Hematopoietic multipotent progenitor cell treated with erythropoietin and hydrocortisone succinate and interleukin-3 and kit ligand, for 4 days (in vitro differentiated cells): ENCODE measurements at regions not wholly inside any gene's neighbourhood (a gene's known extent, or its start where the extent isn't known, plus 50 kb on each side); places are given as distances from the start of the nearest gene placed in this dataset.
"Not testable (repeated sequence)": the region's sequence is repeated elsewhere in the genome, so short reads cannot be mapped to it uniquely, and the experiment has no call there.

Experiments used
- DNase-seq: peaks from one replicate; pipeline ENCODE4 v3.0.0-alpha.2; 2015

DNA sequence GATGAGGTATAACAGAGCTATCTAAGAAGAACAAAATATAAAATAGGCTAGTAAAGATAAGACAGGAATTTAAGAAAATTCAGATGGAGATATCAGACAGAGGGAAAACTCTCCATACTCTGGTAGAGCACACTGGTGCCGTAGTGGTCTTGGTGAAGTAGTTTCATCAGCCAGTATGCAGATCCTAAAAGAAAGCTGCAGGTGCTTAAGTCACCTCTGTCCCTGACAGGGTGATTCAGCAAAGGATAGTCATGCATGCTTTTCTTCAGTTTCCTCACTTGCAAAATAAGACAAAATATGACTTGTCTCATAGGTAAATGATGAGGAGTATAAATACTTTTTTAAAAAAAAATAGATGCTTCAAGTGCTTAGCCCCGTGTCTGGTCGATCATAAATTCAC lies 794.9 kb downstream of the TNS3 start:
- no peak for DNase-seq

DNA sequence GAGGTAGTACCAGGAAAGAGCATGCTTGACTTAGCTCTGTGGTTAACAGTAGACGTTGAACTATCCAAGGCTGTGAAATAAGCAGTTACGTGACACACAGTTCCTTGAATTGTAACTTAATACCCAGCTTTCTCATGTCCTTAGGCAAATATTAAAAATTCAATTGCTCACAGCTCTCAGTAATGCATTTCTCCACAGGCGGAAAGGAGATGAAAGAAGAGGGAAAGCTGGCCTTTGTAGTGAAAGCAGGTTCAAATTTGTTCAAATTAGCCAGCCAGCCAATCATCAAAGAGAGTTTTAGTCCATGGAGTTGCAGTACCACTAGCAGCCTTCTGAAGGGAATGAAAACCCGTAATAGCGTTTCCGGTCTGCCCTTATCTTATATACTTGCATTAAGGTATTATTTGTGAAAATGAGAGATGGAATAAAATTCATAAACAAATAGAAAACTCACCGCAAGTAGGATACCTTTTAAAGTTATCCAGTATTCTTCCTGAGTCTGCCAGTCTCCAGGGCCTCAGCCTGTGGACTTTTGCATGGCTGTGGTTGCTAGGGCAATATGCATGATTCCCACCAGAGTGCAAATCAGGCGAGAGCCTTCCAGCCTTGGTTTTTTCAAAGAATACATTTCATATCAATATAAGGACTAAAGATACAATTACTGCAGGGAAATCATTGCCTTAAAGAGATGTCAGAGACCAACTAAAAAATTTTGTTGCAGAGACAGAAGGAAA lies 795.5 kb downstream of the TNS3 start:
- DNase-seq, result no peak

DNA sequence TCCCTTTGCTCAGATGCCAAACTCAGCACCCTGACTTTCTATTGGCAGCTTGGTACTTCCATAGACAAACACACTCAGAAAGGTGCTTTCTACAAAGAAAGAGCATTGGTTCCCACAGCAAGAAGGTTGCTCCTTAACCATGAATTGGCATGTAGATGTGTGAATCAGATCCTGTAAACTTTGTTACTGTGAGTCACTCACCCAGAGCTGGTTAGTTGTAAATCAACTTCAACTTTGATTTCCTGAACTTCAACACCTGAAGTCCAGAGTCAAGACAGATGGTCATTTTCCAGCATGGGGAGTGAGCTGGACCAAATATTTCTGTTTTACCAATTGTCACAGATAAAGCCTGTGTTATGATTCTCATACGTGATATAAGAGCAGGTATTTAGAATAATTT lies 797.2 kb downstream of the TNS3 start:
- DNase-seq, result no peak

DNA sequence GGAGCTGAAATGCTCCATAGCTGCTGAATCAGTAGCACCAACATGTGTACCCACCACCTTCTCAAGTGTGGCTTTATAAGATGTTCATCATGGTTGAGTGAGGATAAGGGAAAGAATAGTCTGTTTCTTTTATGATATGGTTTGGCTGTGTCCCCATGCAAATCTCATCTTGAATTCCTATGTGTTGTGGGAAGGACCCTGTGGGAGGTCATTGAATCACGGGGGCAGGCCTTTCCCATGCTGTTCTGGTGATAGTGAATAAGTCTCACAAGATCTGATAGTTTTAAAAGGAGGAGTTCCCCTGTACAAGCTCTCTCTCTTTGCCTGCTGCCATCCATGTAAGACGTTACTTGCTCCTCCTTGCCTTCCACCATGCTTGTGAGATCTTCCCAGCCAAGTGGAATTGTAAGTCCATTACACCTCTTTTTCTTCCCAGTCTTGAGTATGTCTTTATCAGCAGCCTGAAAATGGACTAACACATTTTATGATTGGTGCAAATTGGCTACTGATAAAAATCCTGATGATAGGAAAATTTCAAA lies 799.9 kb downstream of the TNS3 start:
- no peak for DNase-seq

DNA sequence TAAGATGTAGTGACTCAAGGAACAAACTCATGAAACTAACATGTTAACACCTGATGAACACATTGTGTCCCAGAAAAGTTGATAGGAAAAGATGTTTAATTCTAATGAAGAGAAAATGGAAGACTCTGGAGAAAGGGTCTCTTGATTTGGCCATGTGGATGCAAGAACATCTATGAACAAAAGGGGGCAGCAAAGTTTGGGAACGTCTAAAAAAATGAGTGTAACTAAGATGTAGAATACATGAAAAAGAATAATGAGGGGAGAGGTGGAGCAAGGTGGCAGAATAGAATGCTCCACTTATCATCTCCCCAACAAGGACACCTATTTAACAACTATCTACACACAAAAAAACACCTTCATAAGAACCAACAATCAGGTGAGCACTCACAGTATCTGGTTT lies 805.1 kb downstream of the TNS3 start:
- peak; percentile 26 for DNase-seq

DNA sequence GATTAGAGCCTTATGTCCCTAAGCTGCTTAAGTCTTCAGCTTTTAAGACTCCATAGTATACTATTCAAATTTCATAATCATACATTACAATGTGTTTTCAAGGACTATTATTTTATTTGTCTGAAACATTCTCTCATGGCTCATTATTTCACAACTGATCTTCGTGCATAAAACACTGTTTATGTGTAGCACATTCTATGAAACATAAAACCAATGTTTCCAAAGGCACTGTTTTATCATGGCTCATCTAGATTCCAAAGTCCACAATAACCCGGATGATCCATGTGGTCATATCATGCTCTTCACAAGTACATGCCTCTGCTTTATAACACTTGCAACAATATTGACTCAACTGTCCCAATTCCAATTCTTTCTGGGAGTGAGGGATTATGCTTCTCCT lies 806.1 kb downstream of the TNS3 start:
- DNase-seq, result no peak

DNA sequence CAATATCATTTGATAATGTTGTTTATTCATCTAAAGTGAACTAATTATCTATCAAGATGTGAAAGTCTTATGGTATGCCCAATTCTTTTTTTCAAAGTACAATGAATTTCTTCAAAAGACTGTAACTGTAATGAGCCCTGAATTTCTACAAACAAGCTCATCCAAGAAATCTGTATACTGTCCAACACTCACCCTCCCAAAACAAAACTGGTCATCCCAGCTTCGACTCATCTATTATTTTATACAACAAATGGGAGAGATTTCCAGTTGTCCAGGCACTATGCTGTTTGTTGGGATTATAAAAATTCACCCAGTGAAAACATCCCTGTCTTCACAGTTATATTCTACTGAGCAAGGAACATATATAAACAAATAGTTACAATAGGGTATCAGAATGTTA lies 806.9 kb downstream of the TNS3 start:
- DNase-seq, result no peak

DNA sequence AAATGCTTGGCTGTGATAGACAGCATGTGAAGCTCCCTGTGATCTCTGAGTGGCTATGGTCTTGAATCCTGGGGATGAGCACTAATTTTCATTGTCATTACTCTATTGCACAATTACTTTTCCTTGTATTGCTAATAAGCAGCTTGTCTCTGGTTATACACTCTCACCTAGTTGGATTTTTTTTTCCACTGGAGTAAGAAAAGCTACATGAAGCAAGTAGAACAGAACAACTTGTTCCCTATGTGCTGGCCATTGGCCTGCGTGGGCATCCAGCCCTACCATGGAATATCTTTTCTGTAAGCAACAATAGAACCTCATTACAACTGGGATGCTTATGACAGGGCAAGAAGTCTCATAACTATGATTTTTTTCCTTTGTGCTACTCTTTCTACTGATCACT lies 807.4 kb downstream of the TNS3 start:
- no peak for DNase-seq

DNA sequence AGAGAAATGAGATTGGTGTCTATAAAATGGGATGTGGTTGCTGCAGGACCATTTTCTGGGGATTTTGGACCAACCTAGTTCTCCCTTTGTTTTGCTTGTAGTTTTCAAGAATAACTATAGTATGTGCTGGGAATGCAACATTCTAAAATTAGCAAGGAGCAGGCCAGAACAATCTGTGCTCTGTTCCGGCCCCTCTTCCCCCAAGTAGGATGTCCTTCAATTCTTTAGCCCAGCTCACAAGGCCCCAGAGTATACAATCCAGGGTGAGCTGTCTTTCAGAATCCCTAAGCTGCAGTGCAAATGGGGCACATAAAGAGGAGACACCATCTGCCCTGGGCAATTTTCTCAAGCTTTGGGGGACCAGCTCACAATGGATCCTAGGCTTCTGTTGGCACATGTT lies 809.1 kb downstream of the TNS3 start:
- DNase-seq, result no peak

DNA sequence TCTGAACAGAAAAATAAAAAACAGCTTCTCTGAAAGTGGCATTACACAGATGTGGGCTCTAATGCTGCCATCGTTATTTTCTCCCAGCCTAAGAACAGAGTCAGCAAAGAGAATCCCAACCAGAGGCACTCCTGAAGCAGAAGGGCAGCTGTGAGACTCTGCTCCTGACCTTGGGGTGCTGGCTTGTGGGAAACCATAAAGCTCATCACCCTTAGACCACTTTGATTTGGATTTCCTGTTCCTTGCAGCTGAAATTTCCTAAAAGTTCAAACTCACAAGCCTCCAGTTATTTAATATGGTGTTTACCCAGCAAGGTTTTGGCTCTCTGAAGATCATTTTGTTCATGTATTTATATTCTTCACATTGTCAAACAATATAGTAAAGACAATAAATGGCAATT lies 814.8 kb downstream of the TNS3 start:
- no peak for DNase-seq

DNA sequence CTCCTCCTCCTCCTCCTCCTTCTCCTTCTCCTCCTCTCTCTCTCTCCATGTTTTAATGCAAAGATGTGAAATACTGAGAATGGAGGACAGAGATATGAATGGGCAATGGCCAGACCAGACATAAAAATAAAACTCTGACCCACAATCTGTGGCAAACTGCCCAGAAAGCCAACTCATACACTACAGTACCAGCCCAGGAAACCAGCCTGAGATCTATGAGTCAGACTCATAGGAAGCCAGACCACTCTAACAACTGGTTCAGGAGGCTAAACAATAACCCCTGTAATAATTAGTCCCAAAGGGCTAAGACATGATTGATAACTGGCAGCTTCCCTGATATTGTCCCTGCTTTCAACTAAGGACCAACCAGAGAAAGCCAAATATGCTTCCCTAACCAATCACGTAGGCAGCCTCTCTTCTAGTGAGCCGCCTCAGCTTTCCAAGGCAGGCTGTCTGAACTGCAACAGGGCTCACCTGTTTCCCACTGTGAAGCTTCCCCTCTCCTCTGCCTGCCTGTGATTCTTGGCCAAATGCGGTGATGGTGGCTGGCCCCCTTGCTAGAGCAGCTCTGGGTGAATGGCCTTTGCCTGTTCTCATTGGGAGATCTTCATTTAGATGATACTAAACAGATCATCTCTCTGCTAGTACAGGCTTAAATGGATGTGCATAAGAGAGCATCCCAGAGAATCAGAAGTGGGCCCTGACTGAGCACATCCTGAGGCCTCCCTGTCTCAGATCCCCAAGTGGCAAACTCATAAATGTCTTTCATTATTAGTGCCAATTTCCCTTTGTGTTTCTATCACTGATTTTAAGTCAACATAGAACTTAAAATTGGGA lies 817.6 kb downstream of the TNS3 start:
- peak; percentile 5 for DNase-seq

DNA sequence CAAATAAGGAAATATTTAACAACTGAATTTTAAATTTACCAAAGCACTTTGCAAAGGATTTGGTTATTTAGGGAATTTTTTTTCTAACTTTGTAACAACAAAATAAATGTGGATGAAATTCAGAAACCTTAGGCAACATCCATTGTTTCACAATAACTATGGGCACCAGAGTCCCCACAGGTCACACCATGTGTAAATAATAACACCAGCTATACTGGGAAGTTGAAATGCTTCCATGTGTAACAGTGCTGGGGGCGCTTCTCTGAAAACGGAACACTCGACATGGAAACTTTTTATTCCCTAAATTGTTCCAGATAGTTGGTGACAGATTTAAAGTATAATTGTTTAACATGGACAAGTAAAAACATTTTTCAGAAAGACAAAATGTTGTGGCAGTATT lies 818.6 kb downstream of the TNS3 start:
- DNase-seq, result no peak

DNA sequence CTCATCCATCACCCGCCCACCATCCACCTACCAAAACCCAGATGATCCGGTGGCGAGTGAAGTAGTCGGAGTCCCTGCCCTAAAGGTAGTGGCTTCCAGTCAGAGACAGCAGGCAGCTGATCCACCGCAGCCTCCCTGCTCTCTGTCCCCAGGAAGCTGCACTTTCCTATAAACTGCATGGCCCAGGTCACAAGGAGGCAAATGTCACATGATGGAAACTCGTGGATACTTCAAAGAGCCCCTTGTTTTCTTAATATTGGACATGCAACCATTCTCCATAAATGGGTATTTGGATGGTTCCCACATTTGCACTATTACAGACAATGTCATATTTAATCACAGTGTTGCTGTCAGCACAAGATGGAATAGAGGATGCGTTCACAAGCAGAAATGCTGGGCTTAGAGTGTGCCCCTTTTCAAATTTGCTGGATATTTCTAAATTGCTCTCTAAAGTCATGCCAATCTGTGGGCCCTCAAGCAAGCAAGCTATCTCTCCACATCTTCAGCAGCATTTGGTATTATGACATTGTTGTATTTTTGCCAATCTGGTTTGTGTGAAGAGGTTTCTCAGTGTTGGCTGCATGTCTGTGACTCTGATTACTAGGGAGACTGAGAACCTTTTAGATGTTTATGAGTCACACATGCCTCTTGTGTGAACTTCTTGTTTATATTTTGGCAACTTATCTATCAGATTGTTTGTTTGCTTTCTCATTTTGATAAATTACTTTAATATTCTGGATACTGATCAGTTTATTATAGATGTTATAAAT lies 822.0 kb downstream of the TNS3 start:
- no peak for DNase-seq

DNA sequence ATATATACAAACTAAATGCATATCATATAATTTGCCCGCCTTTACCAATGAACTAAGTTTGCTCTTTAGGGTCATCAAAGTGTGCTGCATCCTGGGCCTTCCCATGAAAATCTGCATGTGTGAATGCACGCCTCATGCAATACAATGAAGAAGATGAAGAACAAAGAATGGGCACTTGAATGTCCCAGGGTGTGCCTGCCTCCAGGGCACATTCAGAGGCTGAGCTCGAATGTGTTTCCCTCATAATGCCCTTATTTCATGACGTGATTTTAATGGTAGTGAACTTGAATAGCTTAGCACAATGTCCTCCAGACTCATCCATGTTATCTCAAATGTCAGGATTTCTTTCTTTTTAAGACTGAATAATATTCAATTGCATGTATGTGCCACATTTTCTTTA lies 824.9 kb downstream of the TNS3 start:
- DNase-seq, result no peak

DNA sequence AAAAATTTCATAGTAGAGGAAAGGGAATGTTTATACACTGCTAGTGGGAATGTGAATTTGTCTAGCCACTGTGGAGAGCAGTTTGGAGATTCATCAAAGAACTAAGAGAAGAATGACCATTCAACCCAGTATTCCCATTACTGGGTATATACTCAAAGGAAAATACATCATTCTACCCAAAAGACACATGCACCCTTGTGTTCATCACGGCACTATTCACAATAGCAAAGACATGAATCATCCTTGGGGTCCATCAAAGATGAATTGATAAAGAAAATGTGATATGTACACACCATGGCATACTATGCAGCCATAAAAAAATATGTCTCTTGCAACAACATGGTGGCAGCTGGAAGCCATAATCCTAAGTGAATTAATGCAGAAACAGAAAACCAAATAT lies 825.7 kb downstream of the TNS3 start:
- no peak for DNase-seq

DNA sequence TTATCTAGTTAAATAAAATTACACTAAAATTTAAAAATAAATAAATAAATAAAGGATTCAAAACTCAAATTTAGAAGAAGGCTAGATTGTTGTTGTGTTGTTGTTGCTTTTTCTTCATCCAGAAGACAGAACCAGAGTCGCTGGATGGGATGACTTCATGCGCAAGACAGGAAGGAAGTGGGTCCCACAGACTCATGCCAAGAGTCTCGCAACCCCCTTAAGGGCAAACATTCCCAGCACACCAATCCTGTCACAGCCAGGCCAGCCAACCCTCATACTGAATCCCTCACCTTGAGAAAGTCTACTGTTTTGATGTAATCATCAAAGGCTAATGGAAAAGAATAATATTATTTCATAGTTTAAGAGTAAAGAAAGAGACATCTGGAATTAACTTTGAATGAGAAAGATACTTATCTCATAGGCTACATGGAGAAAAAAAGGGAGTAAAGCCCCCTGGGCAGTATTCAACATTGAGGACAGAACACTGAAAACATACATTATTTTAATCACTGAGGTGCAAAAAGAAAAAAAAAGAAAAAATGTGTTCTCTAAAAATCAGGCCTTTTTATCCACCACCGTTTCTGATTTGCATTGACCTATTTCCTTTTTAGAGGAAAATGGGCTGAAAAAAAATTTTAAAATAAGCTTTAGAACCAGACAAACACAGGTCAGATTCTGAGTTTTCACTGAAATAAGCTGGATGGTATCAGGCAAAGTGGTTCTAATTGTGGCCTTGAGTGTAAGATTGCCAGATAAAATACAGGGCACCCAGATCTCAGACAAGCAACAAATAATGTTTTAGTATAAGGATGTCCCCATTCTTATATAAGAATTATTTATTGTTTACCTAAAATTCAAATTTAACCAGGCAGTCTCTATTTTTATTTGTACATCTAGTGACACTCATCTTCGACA lies 826.5 kb downstream of the TNS3 start:
- no peak for DNase-seq

DNA sequence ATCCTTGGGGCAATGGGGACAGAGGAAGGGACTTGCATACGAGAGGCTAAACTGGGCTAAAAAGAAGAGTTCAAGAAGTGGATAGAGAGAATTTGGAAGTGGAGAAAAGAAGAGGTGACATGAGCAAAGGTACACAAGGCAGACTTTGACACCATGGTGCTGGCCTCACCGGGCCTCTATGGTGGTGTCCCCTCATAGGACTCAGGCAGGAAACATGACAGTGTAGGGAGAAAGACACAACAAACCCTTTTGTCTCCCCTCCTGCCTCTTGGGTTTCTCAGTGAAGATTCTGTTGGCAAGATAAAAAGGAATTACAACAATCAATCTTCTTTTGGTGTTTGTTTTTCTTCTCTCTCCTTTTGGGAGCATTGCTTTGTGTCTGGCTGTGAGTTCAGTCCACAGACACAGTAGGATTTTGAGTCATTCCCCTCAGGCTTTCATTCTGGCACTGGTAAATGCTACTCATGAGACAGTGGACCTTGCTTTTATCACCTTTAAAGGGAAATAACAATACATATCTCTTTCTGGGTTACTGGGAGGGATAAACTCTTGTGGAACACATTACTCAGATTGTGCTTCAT lies 827.7 kb downstream of the TNS3 start:
- DNase-seq, result no peak

DNA sequence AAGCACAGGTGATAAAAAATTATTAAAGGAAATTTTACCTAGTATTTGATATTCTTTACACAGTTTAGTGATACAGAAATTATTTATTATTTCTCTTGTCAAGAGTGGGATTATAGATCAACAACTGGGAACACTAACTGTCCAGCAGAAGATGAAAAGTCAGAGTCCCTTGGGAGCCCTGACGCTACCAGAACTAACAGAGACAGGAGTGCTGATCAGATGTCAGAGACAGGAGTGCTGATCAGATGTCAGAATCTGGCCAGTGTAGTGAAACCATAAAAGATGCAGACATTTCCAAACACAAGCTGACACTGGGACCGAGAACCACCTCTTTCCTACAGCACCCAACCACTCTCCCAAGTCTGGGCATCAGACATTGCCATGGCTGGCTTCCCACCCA lies 828.2 kb downstream of the TNS3 start:
- DNase-seq, result no peak

DNA sequence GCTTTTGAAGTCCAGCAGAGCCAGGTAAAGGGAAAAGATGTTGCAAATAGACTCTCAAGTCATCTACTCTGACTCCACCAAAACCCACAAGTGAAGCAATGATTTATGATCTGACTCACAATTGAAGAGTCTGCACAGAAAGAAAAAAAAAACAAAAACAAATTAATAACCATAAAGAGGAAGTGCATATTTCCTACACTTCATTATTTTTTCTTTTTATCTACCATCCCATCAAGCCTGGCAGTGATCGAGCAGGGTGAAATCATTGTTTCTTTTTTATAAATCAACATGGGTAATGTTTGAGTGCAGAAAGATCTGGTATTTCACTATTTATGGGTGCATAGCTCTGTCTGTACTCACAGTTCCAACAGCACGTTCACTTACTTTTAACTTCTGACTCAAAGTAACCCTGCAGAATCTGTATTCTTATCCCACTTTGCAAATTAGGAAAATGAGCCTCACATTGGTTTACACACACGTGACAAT lies 829.0 kb downstream of the TNS3 start:
- peak; percentile 18 for DNase-seq

DNA sequence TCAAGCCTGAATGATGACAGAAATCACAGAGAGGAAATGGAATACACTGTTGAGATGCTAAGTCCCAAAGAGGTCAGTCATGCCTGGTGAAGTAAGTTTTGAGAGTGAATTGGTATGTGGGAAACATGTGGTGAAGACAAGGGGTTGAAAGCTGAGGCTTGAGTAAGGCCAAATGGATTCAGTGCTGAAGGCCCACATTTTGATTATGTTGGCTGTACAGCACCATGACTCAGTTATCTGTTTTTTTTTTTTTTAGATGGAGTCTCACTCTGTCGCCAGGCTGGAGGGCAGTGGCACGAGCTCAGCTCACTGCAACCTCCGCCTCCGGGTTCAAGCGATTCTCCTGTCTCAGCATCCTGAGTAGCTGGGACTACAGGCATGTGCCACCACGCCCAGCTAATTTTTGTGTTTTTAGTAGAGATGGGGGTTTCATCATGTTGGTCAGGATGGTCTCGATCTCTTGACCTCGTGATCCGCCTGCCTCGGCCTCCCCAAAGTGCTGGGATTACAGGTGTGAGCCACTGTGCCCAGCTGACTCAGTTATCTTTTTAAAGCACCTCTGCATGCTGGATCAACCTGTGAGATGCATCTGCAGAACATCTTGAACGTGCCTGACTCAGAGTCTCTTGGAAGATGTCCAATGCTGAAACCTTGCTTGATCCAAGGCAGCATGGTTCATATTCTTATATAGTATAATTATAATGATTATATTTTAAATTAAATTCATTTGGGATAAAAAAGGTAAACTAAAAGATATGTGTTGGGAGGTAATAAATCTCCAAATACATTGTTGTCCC lies 829.8 kb downstream of the TNS3 start:
- not testable (repeated sequence) for DNase-seq

DNA sequence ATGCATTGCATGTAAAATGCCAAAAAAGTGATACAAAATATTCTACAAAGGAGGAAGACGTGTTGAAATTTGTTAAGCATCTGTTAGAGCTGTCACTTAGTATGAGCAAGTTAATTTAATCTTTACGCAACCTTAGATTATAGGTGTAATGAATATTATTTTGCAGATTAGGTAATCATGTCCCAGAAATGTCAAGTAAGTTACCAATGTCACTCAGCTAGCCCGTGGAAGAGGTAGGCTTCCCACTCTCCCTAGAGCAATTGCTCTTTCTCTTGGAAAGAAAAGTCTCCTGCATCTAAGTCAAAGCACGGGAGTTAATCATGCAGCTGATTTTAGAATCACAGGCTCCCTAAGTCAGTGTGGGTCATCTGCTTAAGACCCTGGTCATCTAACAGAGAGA lies 830.4 kb upstream of the IGFBP3 start:
- DNase-seq, result no peak
